ENCODE measurements at regions not wholly inside any gene's neighbourhood (a gene's known extent, or its start where the extent isn't known, plus 50 kb on each side); places are given as distances from the start of the nearest gene placed in this dataset.

GRCh38 chr5:25964009-25964372, 1074.4 kb downstream of the CDH9 start:
- no peak for DNase-seq

- DNase-seq, result no peak
Measured at GRCh38 chr5:25963251-25964008, 1075.0 kb downstream of the CDH9 start.

GRCh38 chr5:25955337-25955736, 1083.0 kb downstream of the CDH9 start:
- no peak for DNase-seq

- DNase-seq, result no peak
Measured at GRCh38 chr5:25950681-25951080, 1087.7 kb downstream of the CDH9 start.

GRCh38 chr5:25948278-25948677, 1090.1 kb downstream of the CDH9 start:
- DNase-seq, result no peak

DNA sequence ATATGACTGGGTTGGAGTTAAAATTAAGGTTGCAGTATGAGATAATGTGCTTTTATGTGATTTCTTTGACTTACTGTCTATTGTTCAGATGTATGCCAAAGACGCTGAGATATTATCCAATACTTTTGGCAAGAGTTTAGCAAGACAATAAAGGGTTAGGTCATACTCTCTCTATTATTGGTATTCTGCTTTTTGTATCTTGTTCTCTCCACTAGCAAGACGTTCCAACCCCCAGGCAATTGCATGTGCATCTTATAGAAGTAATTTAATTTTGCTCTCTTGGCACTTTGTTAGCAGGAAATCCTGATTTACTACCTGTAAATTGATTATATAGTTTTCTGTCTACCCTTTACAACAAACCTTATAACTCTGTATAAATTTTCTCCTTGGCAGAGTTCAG, 1093.6 kb downstream of the CDH9 start:
- no peak for DNase-seq

DNA sequence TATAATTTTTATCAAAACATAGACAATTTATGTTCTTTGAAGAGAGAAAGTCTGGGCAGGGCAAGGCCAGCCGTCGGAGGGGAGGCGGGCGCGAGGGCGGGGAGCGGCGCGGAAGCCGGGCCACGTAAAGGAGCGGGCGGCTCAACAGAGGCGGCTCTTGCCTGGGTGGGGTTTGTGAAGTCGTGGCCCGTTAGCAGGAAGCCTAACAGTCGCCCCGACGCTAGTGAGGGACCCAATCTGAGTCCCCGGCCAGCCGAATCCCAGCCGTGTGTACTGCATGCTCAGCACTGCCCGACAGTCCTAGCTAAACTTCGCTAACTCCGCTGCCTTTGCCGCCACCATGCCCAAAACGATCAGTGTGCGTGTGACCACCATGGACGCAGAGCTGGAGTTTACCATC, 1129.2 kb downstream of the CDH9 start:
- DNase-seq, result no peak

DNA sequence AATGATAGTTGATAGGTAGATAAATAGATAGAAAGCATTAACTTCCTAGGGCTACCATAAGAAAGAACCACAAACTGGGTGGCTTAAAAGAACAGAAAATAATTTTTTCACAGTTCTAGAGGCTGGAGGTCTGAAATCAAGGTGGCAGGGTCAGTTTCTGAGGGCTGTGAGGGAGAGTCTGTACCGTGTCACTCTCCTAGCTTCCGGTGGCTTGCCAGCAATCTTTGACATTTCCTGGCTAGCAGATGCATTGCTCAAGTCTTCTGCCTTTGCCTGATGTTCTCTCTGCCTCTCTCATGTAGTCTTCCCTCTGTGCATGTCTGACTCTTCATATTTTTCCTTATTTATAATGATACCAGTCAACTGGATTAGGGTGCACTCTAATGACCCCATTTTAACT, 1132.7 kb downstream of the CDH9 start:
- no peak for DNase-seq

- no peak for DNase-seq
Measured at GRCh38 chr5:25892211-25892610, 1146.2 kb downstream of the CDH9 start.

DNA sequence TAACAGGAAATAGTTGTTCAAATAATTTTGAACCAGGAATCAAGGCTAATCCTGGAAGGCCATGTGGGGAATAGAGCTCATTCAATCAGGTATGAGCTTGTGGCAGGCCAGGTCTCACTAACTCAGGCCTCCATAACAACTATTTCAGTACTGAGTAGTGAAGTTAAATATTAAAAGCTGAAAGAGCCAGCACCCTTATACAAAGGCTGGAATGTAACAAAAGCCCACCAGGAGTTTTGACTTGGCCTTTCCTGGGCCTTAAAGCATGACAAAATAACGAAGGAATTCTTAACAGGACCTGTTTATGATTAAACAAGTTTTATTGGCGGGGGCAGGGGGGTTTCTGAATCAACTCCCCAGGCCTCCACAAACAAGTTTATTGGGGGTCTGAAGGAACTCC, 1146.7 kb downstream of the CDH9 start:
- no peak for DNase-seq

GRCh38 chr5:25881318-25882036, 1156.9 kb downstream of the CDH9 start:
- no peak for DNase-seq

DNA sequence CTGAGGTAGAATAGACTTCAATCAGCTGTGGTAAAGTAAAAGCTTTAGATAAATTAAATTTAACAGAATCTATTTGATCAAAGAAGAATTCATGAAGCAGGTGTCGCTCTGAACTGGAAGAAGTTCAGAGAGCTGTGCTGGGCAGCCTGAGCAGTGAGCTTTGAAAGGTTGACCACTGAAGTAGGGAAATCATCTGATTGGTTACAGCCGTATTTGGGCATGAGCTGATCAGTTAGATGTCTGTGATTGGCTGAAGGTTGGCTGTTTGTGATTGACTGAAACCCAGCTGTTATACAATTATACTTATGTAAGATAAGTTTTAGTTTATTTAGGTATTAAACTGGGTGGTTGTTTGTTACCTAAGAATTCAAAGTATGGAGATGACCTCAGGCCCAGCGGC, 1174.6 kb downstream of the CDH9 start:
- no peak for DNase-seq

DNA sequence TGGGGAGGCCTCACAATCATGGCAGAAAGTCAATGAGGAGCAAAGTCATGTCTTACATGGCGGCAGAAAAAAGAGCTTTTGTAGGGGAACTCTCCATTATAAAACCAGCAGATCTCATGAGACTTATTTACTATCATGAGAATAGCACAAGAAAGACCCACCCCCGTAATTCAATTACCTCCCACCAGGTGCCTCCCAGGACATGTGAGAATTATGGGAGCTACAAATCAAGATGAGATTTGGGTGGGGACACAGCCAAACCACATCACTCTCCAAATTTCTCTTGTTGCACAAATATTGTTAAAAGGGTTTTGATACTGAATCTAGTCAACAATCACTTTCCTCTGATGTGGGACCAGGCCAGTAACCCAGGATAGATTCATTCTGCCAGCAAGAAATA, 1176.1 kb downstream of the CDH9 start:
- no peak for DNase-seq

DNA sequence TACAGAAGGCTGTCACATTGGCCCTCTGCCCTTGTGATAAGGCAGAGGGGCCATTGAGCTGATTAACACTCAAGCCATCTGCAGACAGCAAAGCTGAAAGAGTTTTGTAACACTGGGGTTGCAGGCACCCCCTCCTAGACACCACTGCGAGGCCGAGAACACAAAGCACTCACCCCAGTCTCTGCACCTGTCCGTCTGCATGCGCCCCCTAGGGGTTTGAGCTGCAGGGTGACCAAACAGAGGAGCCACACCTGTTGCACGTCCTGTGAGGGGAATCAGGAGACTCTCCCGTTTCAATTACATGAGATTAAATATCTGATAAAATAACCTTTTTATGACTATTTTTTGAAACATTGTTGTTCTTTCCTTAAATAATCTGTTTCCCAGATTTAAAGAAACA, 1180.4 kb downstream of the CDH9 start:
- DNase-seq, result peak in 1 of 2 experiments; percentile 21

DNA sequence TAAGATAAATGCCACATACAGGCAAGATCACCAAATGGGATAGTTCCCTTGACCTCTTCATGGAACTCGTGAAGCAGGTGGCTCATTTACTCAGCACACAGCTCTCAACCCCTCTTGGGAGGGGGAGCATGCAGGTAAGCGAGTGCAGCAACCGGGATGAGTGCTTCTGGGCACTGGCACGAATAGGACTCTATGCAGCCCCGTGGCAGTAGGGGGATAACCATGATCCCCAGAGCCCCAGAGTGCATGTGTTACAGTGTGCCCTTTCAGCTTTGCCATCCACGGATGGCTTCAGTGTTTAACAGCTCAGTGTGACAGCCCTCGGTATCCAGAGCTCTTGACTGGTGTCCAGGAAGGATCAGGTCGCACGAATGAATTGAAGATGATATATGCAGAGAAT, 1187.1 kb downstream of the CDH9 start:
- no peak for DNase-seq

GRCh38 chr5:25850581-25850980, 1187.8 kb downstream of the CDH9 start:
- no peak for DNase-seq

GRCh38 chr5:25849270-25849669, 1189.1 kb downstream of the CDH9 start:
- no peak for DNase-seq

- no peak for DNase-seq
Measured at GRCh38 chr5:25823330-25823873, 1178.6 kb upstream of the CDH10 start.

Measured in SHP77 (cell line).